Brain pericyte (primary cell): ENCODE measurements at regions not wholly inside any gene's neighbourhood (a gene's known extent, or its start where the extent isn't known, plus 50 kb on each side); places are given as distances from the start of the nearest gene placed in this dataset.
A peak's percentile ranks its signal among the peaks of the same experiment; 100 is the strongest.

Experiments used
- DNase-seq: peaks from one replicate; pipeline ENCODE4 v3.0.0-alpha.2; 2012; ENCODE audit warnings: low read depth, low spot score

DNA sequence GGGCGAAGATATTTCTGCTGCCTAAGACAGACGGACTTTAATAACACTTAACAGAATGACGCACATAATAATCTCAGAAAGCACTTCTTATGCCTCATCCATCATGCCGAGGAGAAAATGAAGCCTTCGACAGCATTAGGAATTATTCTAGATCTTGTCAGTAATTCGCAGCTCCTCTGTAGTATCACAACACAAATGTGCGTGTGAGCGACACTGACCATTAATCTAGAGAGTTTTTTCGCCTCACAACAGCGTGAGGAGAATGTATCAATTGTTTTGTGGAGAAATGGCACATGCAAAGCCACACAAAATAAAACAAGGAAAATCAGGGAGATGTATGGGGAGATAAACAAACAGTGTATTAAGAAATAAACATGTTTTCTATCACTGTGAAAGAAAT, 410.2 kb upstream of the PSMD7 start:
- no peak for DNase-seq

DNA sequence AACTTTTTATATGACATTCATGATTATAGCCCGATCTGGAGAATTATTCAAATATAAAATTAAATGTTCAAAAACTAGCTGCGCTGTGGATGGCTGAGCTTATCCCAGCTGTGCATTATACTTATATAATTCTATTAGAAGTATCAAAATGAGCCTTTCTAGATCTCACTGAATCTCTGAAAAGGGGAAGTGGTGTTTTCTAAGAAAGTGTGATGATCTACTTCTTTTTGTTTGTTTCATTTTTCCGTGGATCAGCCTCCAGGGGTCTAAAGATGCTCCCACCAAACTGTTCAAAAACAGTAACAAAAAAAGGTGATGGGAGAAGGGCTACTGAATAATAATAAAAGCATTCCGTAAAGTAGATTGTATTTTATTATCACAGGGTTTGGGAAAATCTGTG, 411.3 kb upstream of the PSMD7 start:
- DNase-seq, result no peak

DNA sequence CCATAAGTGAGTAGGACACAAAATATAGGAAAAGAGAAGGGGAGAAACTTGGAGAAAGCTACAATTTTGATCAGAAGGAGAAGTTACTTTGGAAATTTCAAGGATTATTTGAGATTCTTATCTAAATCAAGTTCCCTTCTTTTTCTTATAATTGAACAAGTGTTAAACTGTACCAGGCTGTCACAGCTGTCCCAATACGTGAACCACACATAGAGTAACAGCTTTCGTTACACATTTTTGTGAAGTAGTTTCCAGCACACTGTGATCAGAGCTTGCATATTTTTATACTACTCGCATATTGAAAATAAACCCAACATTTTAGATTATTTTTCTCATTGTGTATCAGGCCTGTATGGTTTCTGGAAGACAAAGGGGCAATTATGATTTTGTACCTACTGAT, 412.8 kb upstream of the PSMD7 start:
- no peak for DNase-seq

DNA sequence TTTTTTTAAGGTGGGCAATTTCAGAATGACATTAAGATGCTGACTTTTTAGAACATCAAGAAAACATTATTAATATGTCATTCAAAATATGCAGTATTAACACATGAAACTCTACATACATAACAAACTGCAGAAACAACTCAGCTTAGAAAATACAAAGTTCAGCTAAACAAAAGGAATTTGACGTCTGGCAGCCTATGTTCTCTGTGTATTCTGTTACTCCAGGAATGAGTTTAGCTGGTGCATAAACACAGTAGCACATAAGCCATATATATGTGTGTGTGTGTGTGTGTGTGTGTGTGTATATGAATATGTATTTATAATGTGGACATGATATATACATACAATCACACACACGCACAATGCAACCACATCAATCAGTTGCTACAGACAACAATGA, 413.5 kb upstream of the PSMD7 start:
- no peak for DNase-seq

DNA sequence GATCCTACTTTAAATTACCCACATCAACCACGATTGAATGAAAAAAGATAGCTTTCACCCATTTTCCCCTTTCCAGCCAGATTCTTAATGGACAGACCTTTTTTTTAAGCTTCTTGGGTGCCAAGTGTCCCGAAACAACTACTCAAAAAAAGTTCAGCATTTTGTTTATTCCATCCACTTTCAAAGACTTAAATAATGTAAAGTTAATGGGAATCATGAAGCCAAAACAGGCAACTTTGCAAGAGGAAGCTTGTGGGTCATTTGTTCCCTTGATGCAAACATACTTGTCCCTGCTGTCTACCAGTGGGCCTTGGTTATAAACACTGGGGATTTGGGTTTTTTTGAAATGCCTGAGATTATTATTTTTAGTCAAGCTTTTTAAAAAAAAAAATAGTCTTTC, 414.0 kb upstream of the PSMD7 start:
- DNase-seq, result no peak

DNA sequence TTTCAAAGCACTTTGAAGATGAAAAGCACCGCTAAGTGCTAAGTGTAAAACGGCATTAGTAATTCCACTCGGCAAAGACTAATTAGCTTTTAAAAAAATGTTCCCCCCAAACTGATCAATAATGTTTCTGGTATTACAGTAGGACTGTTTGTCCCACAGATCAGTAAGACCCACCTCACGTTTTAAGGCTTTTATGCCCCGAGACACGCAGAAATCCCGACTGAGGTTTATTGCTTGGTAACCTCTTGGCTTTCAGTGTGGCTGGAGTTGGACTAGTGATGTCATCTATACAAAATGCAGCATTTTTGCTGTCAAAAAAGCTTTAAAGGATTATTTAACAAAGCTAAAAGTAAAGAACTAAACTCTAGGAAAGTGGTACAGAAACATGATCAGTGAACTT, 414.6 kb upstream of the PSMD7 start:
- DNase-seq, result no peak

DNA sequence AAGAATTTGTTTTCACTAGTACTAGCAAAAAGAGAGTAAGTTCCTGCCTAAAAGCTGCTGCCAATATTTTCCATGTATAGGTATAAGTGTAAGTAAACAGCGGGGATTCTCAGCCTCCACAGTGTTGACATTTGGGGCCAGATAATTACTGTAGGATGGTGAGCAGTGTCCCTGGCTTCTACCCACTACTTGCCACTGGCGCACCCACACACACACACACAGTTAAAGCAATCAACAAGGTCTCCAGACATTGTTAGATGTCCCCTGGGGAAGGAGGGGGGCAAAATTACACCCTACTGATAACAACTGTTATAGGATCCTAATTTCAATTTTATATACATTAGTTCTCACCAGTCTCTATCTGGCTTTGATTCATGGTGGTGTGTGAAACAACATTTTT, 417.0 kb upstream of the PSMD7 start:
- no peak for DNase-seq

DNA sequence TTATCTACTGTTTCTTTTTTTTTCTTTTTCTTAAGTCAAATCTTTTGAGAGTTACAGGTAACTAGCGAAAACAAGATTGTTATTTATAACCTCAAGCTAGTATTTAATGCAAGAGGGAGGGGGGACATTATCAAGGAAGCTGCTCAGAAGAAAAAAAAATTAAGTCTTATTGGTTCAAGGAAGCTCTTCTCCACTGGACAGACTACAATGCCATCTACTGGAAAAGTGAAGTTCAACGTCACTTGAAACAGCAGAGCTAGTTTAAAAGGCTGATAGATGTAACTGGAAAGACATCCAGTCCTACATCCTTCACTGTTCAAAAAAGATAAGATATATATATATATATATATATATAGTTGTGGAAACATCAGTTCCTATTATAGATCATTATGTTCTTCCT, 418.0 kb upstream of the PSMD7 start:
- DNase-seq, result peak; percentile 24

DNA sequence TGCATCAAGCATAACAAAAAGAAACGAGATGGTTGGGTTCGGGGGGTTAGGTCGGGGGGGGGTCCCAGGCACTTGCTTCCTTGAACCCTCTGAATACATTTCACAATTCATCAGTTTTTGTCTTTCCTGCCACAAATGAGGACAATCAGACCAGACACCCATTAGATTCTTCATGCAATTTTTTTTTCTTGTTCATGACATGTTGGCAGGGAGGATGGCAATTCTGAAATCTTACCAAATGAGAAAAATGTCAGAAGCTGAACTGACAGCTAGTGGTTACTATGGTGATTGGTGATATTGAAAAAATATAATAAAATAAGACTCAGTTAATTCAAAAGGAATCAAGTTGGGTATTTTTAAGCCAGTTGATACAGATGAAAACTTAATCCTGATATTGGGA, 419.5 kb upstream of the PSMD7 start:
- no peak for DNase-seq

DNA sequence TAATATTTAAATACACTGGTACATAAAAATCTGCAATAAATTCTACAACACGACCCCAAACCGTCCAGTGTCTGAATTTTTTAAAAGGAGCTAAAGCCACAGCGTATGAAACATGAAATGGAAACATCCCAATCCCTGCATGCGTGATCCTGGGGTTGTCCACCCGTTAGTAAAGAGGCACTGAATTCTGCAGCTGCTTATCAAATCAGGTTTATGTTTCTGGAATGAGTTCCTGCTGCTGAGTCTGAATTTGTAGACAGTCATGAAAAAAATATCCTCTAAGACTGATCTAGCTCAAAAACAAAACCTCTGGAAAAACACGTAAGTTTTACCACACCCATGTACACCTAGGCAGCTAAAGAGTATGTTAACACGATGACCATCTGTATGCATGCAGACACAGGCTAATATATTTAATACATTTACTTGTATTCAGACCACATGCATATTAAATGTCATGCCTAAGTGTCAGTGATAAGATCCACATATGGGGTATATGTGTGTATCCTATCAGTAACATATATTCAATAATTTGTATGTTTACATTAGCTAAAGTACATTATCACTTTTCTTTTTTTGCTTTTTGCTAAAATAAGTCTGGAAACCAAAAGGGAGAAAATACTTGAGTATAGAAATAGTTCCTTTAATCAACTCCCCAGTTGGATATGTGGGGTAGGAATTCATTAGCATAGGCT, 420.5 kb upstream of the PSMD7 start:
- DNase-seq, result no peak

DNA sequence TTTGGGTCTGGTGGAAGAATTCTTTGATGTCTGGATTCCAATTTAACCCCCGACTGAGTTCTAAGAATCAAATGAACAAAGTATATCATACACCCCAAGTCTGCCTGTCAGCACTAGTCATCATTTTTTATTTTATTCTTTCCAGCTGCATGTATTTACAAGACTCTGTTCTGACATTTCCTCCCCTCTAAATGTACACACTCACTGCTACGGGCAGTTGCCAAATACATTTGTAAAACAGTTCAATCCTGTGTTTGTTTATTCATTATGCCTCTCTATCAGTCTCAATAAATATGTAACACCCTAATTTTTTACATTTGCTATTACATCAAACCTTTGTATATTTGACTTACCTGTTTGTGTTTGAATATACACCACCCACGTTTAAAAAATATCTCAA, 422.3 kb upstream of the PSMD7 start:
- no peak for DNase-seq

DNA sequence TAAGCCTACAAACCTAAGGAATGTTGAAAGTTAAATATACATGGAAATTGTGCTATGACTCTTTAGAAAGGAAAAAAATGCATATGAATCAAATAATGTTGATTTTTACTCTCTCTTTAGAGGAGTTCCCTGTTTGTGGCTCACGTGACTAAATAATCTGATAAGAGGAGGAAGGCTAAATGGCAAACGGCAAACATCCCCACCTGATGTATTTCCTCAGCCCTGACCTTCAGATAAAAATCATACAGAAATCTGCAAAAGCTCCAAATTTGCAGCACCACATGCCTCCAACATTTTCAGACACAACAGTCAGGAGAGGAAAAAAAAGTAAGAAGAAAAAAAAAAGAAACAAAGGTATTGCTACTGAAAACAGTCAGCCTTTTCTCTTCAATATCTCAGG, 423.0 kb upstream of the PSMD7 start:
- no peak for DNase-seq

DNA sequence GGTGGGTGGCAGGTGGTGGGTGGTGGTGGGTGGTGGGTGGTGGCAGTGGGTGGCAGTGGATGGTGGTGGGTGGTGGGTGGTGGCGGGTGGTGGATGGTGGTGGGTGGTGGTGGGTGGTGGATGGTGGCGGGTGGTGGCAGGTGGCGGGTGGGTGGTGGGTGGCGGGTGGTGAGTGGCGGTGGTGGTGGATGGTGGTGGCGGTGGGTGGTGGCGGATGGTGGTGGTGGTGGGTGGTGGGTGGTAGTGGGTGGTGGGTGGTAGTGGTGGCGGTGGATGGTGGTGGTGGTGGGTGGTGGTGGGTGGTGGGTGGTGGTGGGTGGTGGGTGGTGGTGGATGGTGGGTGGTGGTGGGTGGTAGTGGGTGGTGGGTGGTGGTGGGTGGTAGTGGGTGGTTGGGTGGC, 423.8 kb upstream of the PSMD7 start:
- no peak for DNase-seq

DNA sequence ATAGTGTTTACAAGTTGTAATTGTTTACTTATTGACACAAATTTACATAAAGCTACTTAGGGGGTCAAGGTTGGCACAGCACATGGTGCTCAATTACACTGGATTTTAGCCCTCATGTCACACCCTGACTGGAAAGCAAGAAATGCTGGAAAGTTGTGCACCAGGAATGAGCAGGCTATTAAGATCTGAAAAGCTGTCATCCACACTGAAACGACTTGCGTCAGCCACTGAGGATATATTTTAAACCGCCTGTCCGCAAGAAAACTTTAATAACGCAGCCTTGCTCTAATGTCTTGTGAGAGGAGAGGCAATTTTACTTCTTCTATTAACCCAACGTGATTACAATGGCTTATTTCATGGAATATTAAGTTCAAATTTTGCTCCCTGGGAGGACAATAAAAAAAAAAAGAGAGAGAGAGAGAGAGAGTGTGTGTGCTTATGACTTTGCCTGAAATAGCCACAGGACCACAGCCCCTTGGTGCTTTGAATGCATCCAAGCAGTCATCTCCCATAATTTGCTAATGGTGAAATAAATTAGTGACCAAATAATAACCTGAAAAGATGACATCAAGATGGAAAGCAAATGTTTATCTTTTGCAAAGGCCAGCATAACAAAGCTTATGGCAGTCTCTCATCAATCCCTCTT, 425.4 kb upstream of the PSMD7 start:
- no peak for DNase-seq

DNA sequence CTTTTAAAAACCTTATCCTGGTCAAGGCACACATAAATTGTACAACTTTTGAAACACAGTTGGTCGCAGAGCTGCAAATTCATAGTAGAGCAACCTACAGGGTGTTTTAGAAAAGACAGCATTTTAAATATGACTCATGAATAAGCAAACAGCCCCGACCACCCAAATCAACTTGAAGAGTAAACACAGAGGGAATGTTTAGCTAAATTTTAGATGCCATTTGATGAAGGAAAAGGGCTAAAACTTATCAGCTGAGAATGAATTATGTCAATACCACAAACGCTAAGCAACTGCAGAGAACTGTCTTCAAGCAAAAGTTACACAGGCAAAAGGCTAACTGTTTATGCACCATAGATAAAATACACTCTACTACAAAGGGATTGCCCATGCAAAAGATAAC, 427.5 kb upstream of the PSMD7 start:
- no peak for DNase-seq

DNA sequence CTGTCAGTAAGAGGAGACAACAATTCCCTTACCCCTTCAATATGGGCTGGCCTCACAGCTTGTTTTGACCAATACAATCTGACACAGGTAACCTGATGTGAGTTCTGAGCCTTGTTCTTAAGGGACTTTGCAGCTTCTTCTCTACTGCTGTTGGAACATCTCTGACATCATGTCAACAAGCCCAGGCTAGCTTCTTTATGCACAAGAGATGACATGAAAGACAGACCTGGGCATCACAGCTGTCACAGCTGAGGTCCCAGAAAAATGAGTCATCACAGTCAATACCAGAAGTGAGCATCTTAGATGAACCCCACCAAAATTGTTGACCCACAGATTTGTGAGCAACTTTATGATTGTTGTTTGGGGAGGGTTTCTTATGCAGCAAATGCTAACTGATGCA, 431.7 kb upstream of the PSMD7 start:
- DNase-seq, result no peak

DNA sequence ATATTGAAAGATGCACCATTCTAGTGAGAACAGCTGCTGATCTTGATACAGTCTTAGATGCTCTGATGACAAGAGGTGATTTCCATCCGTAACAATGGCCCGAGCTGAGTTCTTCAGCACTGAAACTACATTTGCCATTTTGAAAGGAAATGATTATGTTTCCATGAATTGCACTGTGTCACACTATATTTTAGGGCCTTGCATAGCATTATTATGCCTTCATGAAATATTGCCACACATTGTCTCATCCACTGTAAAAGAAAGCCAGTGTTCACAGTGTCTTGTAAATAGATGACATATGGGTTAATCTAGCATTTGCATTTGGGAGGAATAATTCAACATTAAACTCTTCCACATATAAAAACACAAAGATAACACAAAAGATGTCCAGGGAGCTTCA, 438.3 kb upstream of the PSMD7 start:
- no peak for DNase-seq

DNA sequence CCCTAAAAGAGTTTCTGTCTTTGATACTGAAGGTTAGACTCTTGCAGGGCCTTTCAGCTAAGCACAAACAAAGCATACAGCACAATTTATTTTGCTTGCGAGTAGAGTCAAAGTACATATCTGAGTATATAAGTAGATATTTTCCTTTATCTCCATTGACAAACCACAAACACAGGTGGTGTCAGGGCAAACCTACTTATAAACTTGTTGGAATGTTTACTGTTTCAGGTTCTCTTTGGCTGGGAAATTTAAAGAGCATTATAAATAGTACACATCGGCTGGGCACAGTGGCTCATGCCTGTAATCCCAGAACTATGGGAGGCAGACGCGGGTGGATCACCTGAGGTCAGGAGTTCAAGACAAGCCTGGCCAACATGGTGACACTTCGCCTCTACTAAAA, 442.6 kb upstream of the PSMD7 start:
- no peak for DNase-seq

DNA sequence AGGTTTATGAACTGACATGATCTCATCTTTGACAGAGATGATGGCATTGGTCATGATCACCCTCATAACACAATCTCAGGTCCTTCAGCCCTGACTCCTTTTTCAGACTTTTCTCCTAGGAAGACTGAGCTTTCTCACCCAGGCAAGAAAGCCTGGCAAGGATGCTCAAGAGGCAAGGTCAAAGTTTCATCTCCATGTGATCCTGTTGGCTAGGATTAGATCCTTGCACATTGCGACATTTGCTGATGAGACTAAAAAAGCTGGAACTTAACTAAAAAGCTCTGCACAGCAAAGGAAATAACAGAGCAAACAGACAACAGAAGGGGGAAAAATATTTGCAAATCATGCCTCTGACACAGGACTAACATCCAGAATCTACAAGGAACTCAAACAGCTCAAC, 444.1 kb upstream of the PSMD7 start:
- no peak for DNase-seq

DNA sequence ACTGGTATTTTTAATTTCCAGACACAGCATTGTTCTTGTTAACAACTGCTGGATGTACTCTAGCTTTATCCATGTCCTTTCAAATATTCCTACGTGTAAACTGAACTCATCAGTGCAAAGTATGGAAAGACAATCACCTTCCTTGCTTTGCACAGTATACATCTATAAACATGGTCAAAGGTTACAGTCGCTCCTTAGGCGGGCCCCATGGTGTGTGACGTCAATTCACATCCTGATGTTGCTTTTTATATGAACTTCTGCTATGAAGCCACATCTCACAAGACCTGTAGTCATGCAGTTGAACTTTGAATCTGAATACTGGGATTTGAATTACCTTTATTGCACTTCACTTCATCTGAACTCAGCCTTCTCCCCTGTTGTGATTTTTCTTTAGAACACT, 447.6 kb upstream of the PSMD7 start:
- no peak for DNase-seq

DNA sequence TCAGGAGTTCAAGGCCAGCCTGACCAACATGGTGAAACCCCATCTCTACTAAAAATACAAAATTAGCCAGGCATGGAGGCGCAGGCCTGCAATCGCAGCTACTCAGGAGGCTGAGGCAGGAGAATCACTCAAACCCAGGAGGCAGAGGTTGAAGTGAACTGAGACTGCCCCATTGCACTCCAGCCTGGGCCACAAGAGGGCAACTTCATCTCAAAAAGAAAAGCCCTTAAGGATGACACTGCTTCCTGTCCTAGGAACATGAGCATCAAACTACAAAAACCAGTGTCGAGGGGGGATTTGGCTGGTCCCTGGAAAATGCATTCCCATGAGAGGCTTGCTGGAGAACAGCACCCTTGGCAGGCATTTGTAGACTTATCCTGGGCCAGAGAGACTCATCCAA, 449.5 kb upstream of the PSMD7 start:
- no peak for DNase-seq

DNA sequence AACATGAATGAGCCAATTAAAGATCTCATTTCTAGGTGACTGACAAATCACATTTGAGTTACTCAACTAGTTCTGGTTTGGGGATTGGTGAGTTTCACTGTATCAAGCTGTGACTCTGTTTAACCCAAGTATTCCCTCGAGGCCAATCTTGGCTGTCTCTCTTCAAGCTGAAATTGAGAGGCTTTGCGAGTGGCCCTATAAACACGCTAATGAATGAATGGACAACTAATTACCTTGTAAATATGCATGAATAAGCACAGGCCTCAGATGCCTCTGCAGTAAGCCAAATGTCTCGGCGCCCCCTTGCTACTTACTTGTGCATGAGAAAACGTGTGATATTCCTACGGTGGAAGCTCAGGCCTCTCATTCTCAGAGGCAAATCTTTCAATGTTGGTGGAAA, 450.3 kb upstream of the PSMD7 start:
- DNase-seq, result no peak

DNA sequence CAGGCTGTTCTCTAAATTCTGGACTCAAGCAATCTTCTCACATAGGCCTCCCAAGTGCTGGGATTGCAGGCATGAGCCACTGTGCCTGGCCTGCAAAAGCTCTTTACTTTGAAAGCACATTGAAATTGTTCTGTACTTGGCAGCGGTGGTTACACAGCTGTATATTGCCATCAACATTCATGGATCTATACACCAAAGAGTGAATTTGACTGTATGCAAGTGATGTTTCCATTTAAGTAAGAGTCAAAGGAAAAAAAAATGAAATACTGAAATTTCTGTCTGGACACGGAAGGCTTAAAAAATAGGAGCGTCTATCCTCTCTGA, 450.6 kb upstream of the PSMD7 start:
- DNase-seq, result no peak
